Inflammatory macrophage treated with lipopolysaccharide for 1 hour (primary cell): ENCODE measurements at regions not wholly inside any gene's neighbourhood (a gene's known extent, or its start where the extent isn't known, plus 50 kb on each side); places are given as distances from the start of the nearest gene placed in this dataset.
"Not testable (repeated sequence)": the region's sequence is repeated elsewhere in the genome, so short reads cannot be mapped to it uniquely, and the experiment has no call there.

Experiments used
- DNase-seq, 2 donors: peaks; one replicate each; pipeline ENCODE4 v3.0.0-alpha.2; 2020 to 2022

DNA sequence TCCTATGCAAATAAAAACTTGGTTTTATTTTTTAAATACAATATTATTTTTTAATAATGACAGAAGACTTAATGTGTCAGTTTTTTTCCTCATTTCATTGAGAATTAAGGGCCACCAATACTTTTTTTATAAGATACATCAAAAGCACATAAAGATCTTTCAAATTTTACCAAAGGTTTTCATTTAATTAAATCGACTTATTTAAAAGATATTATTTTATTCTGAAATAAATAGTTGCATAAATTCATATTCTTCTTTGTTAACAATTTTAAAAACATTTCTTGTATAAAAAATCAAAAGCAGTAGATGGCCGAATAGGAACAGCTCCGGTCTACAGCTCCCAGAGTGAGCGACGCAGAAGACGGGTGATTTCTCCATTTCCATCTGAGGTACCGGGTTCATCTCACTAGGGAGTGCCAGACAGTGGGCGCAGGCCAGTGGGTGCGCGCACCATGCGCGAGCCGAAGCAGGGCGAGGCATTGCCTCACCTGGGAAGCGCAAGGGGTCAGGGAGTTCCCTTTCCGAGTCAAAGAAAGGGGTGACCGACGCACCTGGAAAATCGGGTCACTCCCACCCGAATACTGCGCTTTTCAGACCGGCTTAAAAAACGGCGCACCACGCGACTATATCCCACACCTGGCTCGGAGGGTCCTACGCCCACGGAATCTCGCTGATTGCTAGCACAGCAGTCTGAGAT lies 374.6 kb upstream of the NPVF start:
- not testable (repeated sequence) for DNase-seq

DNA sequence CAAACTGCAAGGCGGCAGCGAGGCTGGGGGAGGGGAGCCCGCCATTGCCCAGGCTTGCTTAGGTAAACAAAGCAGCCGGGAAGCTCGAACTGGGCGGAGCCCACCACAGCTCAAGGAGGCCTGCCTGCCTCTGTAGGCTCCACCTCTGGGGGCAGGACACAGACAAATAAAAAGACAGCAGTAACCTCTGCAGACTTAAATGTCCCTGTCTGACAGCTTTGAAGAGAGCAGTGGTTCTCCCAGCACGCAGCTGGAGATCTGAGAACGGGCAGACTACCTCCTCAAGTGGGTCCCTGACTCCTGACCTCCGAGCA lies 375.1 kb upstream of the NPVF start:
- DNase-seq: not testable (repeated sequence)

DNA sequence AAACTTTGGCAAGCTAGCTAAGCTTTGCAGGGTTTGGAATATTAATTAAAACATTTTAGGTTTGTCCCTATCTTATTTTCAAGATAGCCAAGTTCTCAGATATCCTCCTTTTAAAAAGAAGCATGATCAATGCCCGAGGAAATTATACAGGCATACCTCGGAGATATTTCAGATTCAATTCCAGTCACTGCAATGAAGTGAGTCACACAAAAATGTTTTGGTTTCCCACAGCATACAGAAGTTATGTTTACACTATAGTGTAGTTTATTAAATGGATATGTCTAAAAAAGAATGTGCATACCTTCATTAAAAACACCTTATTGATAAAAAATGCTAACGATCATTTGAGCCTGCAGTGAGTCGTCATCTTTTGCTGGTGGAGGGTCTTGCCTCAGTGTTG lies 382.9 kb upstream of the NPVF start:
- no peak for DNase-seq

DNA sequence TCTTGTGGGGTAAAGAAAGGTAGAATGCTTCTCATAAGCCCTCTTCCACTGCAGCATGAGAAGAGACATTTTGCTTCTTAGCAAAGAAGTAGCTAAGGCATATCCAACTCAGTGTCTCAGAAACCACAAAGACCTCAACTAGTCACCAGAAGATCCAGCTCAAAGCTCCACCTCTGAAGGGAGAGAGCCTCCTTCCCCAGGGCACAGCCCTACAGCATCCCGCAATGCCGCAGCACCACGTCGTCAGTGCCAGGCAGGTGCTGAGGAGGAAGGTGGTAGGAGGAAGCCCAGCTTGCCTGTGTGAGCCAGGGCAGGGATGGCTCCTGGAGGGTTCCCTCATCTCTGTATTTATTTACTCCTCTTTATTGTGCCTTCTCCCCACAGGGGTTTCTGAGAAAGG lies 385.6 kb upstream of the NPVF start:
- DNase-seq: no peak

DNA sequence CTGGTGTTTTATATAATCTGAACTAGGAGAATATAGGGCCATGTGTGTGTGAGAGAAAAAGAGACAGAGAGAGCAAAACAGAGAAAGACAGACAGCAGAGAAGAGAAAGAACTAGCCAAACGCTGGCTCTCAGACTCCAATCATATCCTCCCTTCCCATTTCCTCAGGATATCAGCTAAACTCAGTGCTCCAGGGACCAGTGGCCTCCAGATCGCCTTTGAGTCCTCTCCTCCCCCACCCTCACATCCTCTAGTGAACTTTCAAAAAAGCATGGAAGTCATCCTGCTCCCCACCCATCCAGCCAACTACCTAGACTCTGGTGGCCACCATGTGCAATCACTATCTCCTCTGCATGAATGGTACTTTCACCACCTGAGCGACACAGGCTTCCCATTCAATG lies 386.1 kb upstream of the NPVF start:
- DNase-seq: no peak

DNA sequence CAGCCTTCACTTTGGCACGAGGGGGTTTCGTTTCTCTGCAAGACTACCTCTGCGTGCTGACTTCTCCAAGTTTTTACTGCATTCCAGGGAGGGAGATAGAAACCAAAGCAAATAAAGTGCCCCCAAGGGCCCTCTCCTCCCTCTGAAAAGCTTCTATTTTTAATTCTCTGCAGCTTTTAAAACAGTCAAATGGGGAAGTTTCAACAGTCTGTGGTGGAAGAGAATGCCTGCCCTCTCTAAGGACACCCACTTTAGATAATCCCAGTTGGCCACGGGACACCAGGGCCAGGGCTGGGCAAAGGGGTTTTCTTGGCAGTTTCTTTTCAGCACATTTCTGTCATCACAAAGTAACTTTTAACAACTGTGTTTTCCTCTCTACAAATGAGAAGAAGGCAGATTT lies 386.7 kb upstream of the NPVF start:
- DNase-seq: peak; percentile 2 to 23

DNA sequence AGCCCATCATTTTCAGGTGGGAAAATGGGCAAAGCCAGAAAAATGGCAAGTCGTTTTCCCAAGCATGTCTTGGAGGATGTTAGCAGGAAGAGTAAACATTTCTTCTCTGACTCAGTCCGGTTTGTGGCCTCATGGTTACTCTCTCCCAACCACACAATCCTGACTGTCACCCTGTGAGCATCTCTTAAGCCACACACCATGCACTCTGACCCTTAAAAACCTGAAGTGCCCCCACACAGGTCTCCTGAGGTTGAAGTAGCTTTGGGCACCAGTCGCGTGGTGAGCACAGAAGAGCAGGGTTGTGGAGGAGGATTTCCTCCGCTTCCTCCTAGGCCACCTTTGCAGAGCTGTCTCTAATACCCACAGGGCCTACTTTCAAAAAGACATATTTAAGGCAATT lies 387.3 kb upstream of the NPVF start:
- no peak for DNase-seq

DNA sequence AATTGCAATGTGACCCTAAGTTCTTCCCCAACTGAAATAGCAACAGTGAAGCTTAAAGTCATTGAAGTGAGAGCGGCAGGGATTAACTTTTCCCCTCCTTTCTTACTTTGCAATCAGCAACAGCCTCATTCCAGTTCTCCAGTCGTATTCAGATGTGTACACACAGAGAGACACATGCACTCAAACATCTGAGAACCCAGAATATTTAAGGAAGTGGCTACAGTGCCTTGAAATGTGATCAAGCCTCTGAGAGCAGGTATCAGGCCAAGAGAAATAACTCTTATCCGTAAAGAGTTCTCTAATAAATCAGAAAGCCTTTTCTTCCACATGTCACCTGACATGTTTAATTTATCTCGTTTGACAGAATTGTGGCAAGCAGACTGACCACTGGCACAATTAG lies 388.9 kb upstream of the NPVF start:
- no peak for DNase-seq

DNA sequence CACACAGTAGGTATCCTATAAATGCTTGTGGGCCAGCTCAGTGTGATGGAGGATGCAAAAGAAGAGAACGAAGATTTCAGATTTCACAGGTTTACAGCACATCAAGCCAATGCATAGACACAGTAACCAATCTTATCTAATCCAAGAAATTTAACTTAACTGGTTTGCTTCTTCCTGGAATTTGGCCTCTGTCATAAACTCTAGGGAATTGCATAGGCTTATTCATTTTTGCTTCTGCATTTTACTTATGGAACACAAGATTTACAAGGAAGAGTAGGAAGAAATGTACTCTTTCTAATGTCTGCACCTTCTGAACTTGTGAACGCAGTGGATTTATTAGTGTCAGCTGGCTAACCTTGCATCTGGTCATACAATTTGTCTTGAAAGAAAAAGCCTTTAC lies 389.4 kb upstream of the NPVF start:
- DNase-seq: no peak

DNA sequence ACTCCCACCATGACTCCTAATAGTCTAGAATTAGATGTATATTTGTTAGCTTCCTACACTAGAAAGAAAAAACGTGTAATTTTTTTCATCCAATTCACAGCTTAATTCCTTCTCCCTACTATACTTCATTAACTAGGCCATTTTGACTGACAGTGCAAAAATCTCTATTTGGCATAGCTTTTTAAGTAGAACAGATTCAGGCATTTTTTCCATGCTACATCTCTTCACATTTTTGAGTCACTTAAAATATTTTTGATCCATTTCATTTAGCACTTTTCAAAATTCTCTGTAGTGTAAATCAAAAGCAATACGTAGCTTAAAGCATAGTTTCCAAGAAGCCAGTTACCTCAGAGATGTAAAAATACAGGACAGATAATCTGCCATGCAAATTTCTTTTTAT lies 391.1 kb upstream of the NPVF start:
- DNase-seq: no peak

DNA sequence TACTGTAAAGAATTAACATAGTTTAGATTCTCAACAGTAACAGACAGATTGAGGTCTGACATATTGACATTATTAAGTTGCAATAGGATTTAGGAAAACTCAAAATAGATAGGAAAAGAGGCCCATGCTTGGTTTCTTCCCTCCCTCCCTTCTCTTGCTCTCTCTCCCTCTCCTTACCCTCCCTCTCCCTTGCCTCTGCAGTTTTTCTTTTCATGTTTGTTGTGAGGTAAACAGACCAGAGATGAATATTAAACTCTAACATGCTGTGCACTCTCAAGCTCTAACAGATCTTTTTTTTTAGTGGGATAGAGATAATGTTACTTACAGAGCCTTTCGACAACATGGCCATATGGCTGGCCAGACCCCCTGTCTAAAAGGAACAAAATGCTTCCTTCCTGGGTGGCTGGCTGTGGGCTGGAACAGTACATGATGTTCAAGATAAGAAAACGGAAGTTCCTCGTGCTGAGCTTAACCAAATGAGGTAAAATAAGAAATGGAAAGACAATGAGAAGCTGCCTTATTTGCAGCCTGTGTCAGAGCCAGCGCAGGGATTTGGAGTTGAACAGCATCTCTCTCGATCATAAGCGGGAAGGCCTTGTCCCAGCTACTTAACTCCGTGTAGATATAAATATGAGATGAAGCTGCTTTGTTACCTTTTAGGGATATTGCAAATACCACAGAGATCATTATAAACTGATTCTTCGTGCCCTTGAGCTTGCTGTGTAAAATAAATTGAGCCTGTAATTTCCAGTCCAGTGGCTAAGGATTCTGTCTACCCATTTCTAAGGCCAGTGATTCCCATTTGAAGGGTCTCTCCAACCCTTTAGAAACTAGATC lies 391.9 kb upstream of the NPVF start:
- peak; percentile 6 to 15 for DNase-seq

DNA sequence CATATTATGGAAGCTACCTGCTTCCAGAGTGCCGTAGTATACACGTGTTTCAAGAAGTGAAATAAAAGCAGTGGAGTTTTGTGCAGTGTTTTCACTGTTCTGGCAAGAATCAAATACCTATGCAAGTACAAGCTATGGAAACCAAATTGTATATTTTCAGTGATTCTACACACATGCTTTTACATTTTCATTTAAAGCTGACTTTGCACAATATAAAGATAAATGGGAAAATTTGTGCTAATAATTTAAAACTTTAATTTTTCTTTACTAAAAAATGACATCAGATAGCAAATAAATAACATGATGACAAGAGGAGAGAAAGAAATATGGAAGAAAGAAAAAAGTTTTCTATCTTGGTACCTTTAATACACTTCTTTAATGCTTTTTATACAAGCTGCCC lies 393.7 kb upstream of the NPVF start:
- DNase-seq: no peak

DNA sequence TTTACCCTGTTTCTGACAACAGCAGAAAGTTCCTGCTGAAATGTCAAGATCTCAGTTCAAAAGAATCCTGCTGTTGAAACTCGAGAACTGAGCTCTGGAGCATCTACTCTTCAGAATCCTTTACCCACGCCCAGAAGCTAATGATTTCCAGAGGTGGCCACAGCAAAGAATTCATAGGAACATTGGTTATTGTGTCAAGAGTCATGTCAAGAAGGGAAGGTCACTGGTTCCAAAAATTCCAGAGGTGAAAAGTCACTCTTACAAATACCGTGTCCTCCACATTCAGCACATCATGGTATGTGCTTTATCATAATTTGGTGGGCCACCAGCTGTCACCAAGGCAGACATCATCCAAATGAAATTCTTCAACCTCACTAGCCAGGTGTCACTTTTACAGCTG lies 394.4 kb upstream of the NPVF start:
- no peak for DNase-seq

DNA sequence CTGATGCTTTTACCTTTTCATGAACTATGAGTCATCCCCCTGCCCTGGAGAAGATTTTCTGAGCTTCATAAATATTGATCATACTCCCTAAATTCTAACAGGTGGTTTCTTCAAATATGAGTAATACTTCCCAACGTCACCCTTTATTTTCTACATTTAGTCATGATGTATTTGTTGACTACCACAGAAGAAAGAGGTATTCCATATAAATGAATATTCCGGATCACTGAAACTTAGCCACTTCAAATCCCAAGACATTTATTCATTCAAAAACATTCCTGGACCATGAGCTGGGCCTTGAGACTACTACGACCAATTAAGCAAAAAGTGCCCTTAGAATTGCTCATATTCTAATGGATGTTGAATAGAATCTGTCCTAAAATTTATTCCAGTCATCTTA lies 395.8 kb upstream of the NPVF start:
- no peak for DNase-seq

DNA sequence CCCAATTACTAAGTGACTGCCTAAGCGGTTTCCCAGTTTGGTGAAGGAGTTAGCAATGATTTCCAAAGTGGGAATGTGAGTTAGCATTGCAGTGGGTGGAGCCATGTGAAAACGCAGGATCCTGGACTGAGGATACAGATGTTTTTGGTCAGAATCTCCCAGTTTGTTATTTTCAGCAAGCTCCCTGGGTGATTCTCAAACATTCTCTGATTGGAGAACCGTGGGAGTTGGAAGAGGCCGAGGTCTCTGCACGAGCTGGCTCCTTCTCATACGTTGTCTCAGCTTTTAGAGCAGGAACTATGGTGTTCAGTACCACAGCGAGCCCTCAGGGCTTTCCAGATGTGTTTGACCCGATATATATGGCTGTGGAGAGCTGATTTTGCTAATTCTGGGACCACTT lies 396.5 kb upstream of the NPVF start:
- DNase-seq: no peak

DNA sequence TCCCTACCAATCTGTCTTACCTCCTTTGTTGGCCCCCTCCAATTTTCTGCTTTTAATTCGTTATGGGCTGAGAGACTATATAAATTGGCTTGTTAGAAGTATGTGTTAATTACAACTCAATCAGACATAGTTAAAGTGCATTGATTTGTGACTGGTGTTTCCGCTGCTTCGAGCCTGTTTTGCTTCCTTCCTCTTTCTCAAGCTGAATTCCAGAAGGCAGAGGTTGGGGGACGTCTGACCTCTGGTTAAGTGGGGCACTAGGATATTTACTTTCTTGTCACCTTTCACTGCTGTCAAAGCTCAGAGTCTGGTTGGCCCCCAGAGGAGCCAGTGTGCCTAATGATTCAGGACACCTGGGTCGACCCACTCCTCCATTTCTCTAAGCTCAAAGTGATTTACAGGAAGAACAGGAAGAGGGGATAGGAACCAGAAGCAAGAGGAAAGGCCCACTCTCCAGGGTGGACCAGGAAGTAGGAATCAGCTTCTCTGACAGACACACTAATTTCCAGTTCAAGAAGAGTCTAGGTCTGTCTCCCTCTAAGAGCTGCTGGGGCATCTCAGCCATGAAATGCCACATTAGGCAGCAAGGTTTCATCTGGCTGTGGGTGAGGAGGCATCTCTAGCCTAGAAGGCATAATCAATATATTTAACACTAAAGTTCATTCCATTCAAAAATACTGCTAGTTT lies 397.2 kb upstream of the NPVF start:
- no peak for DNase-seq

DNA sequence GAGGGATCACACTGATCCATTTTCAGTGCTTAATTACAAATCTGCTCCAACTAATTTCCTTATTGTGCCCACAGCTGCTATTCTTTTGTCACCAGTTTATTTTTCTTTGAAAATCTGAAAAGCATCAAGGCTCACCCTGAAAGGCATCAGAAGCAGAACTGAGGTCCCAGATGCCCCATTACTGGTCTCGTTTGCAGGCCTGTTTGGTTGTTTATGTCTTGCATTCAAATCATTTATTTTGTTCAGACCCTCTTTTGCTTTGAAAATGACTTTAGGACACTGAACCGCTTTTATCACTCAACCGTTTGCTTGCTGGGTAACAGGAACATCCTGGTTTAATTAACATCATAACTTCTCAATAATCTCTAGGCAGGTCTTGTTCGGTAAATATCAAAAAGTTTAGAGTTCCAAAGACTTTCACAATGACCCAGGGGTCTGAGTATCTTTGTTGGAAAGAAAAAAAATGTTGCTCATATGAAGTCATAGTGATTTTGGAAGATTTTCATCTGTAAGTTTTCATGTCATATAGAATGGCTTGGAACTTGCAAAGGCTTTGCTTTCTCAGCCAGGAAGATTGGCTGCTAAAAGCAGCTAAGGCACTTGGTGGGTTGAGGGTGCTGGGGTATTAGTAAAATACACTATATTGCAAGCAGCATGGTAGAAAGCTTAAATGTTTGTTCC lies 398.3 kb upstream of the NPVF start:
- no peak for DNase-seq

DNA sequence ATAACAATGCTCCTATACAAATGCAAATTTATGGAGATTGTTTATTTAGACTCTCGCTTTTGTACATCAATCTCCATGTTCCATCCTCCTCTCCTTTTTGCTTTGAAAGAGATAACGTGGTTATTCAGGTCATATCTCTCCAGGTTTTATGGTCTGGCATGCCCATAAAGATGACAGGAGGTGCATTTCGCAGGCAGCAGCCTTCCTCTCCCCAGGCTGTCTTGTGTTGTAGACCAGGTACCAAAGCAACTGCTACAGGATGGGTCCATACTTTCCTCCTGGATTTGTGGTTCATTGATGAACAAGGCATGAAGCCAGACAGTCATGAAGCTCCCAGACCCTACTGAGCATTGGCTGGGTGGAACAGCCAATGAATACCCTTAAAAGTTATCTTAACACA lies 400.2 kb upstream of the NPVF start:
- no peak for DNase-seq

DNA sequence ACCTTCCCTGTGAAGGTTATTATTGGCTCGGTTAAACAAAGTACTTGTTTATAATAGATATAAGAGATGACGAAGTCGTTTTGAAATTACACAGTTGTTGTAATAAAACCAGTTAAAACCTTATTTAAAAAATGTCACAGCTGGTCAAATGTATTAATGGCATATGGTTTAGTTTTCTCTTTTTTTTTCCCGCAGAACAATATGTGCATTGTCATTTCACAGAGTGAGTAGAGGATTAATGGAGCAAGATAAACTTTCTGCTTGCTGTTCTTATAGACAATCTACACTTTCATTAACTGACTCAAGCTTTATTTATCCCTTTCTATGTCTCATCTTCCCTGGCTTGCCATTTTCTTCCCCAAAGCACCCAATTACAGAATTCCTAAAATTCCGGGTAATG lies 404.3 kb upstream of the NPVF start:
- no peak for DNase-seq

DNA sequence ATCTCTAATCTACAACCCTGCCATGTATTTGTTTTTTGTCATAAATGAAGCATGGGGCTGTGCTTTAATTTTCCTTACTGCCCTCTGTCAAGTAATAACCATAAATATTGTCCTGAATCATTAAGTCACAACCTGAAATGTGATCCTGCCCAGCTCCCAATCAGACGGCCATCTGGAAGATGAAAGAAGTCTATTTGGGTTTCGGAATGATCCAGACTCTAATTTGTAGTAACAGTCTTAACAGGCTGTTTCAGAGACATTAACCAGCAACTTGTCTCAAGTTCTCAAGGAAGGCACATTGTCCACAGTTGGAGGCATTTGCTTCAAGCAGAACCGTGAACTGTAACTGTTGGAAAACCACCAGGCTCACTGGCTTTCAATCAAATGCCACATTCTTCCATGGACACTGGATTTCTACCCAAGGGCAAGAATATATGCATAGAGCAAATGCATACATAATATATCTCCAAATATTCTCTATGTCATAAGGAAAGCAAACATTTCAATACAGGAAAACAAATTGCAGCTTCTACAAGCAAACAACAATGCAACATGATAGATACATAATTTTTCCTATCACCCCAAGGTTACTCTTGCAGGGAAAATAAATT lies 405.2 kb upstream of the NPVF start:
- DNase-seq: no peak

DNA sequence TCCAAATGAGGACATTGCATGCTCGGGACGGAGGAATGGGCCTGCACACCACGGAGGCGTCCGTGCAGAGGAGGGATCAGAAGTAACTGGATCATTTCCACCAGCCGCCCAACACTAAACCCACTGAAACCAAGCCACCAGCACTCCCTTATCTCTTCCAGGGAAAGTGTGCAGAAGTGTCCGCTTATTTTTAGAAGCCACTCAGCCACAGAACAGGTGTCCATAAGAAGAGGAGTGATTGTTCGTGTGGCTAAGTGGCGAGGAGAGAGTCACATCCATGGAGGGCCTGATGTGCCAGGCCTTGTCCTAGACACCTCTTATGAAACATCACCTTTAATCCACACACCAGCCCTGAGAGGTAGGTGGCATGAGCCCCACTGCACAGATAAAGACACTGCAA lies 407.9 kb upstream of the NPVF start:
- DNase-seq: no peak

DNA sequence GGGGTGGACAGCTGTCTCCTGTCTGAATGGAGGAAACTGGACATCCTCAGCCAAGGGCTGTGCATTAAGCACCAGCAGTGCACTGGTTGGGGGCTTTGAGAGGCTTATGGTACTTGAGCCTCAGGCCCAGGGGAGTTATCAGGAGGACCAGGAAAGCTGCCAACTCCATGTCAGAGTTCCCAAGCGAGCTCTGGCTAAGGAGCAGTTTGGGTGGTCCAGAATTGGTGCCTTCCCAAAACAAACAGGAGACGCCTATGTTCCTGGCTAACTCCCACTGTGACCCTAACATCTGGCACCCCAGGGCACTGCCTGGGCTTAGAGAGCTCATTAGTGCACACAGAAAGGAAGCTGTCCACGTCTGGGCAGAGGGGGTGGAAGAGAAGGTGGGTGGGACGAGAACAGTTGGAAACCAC lies 408.6 kb upstream of the NPVF start:
- no peak for DNase-seq

DNA sequence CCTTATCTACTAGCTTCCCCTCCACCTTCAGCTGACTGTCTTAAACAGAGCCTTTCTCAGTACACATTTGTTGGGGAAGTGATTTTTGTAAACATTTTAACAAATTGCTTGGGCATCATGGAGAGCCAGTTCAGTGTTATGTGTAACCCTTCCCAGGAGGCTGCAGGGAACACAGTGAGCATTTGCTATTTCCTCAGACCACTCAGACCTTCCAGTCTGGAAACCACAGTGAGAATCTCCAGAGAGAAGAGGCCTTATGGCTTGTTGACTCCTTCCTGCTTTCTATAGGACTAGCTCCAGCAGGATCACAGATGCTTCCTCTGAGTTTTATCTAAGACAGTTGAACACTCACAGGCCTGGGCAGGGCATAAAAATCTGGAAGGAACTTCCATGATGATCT lies 409.8 kb upstream of the NPVF start:
- DNase-seq: no peak
